HEK293 (cell line): ENCODE measurements at regions not wholly inside any gene's neighbourhood (a gene's known extent, or its start where the extent isn't known, plus 50 kb on each side); places are given as distances from the start of the nearest gene placed in this dataset.

Experiments used
- CTCF ChIA-PET: fragments of 350-600 bp; formaldehyde crosslinking; extraction: SDS; loops from one replicate; lab custom pipeline; 2021; ENCODE audit warnings: antibody characterized with exemption; lab: Yijun Ruan, JAX
- POLR2A ChIA-PET: fragments of 300-600 bp; formaldehyde crosslinking; extraction: SDS; loops from one replicate; lab custom pipeline; 2020; ENCODE audit warnings: antibody characterized with exemption, inconsistent platforms; lab: Yijun Ruan, JAX
- H3K27ac ChIP-seq: fragments of 200-500 bp; sonication (Bioruptor generic); 2 replicates; pipeline ENCODE4 v1.5.1; 2014; ENCODE audit warnings: low read depth, low read length, control low read depth, inconsistent platforms; ENCODE audit errors: extremely low read depth
- H3K36me3 ChIP-seq, 2 experiments: fragments of 200-500 bp in 1 of 2; sonication (Bioruptor generic) in 1 of 2; 1 replicate in 1 of 2; 2 replicates in 1 of 2; pipeline ENCODE4 v1.5.1; 2014 to 2017; ENCODE audit warnings: inconsistent platforms in 2 of 2, low read length in 2 of 2; ENCODE audit not compliant: control insufficient read depth in 2 of 2, insufficient read depth in 1 of 2
- H3K4me1 ChIP-seq: fragments of 200-500 bp; sonication (Bioruptor generic); 2 replicates; pipeline ENCODE4 v1.5.1; 2014; ENCODE audit warnings: mild to moderate bottlenecking, low read length, inconsistent platforms; ENCODE audit not compliant: control insufficient read depth, insufficient read depth
- H3K4me3 ChIP-seq: 2 replicates; pipeline ENCODE4 v1.5.1; 2011; ENCODE audit warnings: low read depth, mild to moderate bottlenecking, control low read depth, low read length, moderate library complexity
- H3K9me3 ChIP-seq: fragments of 200-500 bp; sonication (Bioruptor generic); 2 replicates; pipeline ENCODE4 v1.5.1; 2014; ENCODE audit warnings: low read depth, low read length, inconsistent platforms; ENCODE audit not compliant: control insufficient read depth, insufficient read depth
- CTCF ChIP-seq: fragments of 450-650 bp; formaldehyde crosslinking; IDR thresholded peaks from 2 replicates; pipeline ENCODE4 v1.5.1; 2016; ENCODE audit warnings: missing biosample characterization, missing genetic modification characterization
- FEZF1 ChIP-seq: fragments of 450-650 bp; formaldehyde crosslinking; IDR thresholded peaks from 2 replicates; pipeline ENCODE4 v1.5.1; 2016; ENCODE audit warnings: missing biosample characterization, missing genetic modification characterization
- PRDM10 ChIP-seq: fragments of 450-650 bp; formaldehyde crosslinking; IDR thresholded peaks from 2 replicates; pipeline ENCODE4 v1.5.1; 2016; ENCODE audit warnings: missing biosample characterization, missing genetic modification characterization
- YY2 ChIP-seq: fragments of 450-650 bp; formaldehyde crosslinking; IDR thresholded peaks from 2 replicates; pipeline ENCODE4 v1.5.1; 2016; ENCODE audit warnings: missing biosample characterization, missing genetic modification characterization
- ZBTB20 ChIP-seq: fragments of 450-650 bp; formaldehyde crosslinking; IDR thresholded peaks from 2 replicates; pipeline ENCODE4 v1.5.1; 2016; ENCODE audit warnings: missing biosample characterization, missing genetic modification characterization
- ZFHX2 ChIP-seq: fragments of 450-650 bp; formaldehyde crosslinking; conservative IDR thresholded peaks from 2 replicates; pipeline ENCODE4 v1.5.1; 2016; ENCODE audit warnings: missing biosample characterization, missing genetic modification characterization
- ZNF114 ChIP-seq: fragments of 450-650 bp; formaldehyde crosslinking; IDR thresholded peaks from 2 replicates; pipeline ENCODE4 v1.5.0; 2017; ENCODE audit warnings: missing biosample characterization, missing genetic modification characterization
- ZNF140 ChIP-seq: fragments of 450-650 bp; formaldehyde crosslinking; IDR thresholded peaks from 2 replicates; pipeline ENCODE4 v1.5.1; 2016; ENCODE audit warnings: missing biosample characterization, missing genetic modification characterization
- ZNF518A ChIP-seq: fragments of 450-650 bp; formaldehyde crosslinking; conservative IDR thresholded peaks from 2 replicates; pipeline ENCODE4 v1.5.1; 2016; ENCODE audit warnings: low read depth, missing biosample characterization, missing genetic modification characterization
- ZNF571 ChIP-seq: fragments of 450-650 bp; formaldehyde crosslinking; IDR thresholded peaks from 2 replicates; pipeline ENCODE4 v1.5.0; 2017; ENCODE audit warnings: missing biosample characterization, missing genetic modification characterization
- ZNF639 ChIP-seq: fragments of 450-650 bp; formaldehyde crosslinking; IDR thresholded peaks from 2 replicates; pipeline ENCODE4 v1.5.1; 2016; ENCODE audit warnings: missing biosample characterization, missing genetic modification characterization
- ZNF658 ChIP-seq: fragments of 450-650 bp; formaldehyde crosslinking; IDR thresholded peaks from 2 replicates; pipeline ENCODE4; 2016; ENCODE audit warnings: missing biosample characterization, missing genetic modification characterization
- ZNF692 ChIP-seq: fragments of 450-650 bp; formaldehyde crosslinking; IDR thresholded peaks from 2 replicates; pipeline ENCODE4 v1.5.1; 2016; ENCODE audit warnings: missing biosample characterization, missing genetic modification characterization
- ZNF701 ChIP-seq: fragments of 450-650 bp; formaldehyde crosslinking; IDR thresholded peaks from 2 replicates; pipeline ENCODE4 v1.5.1; 2016; ENCODE audit warnings: missing biosample characterization, missing genetic modification characterization

GRCh38 chr4:143082701-143083100, 102.0 kb upstream of the USP38 start:
- ChIA-PET POLR2A (no interaction called here), CTCF (no interaction called here)
- TF ChIP-seq ZNF701 (tag by site-specific recombination) (no peak), ZNF571 (tag by site-specific recombination) (no peak), ZNF658 (tag by site-specific recombination) (no peak), FEZF1 (tag by site-specific recombination) (no peak), ZNF639 (no peak), ZFHX2 (tag by site-specific recombination) (no peak), CTCF (no peak), ZNF692 (tag by site-specific recombination) (no peak), ZBTB20 (no peak), ZNF518A (no peak), ZNF140 (tag by site-specific recombination) (no peak), YY2 (no peak)
- H3K4me1 ChIP-seq: no peaks in the 10 kb centered on the region
- H3K4me3 ChIP-seq: no peak overlapping the region
- no peaks in the 10 kb centered on the region for H3K9me3 ChIP-seq
- H3K36me3 ChIP-seq: no peaks in the 10 kb centered on the region
- H3K27ac ChIP-seq: no peak overlapping the region

GRCh38 chr4:143083756-143084472, 100.8 kb upstream of the USP38 start:
- ChIA-PET POLR2A (no interaction called here), CTCF (interaction anchor here (0.6 kb wide), 1 partner anchor 876 kb away, joined by 3 read pairs; no protein-coding TSS in a partner anchor)
- no peak for TF ChIP-seq ZNF114 (tag by site-specific recombination)
- peak; percentile 84 for TF ChIP-seq PRDM10 (tag by site-specific recombination)
- Histone ChIP-seq H3K4me3 (no peak overlapping the region), H3K4me1 (no peaks in the 10 kb centered on the region), H3K36me3 (no peaks in the 10 kb centered on the region), H3K9me3 (no peaks in the 10 kb centered on the region), H3K27ac (no peak overlapping the region)
